Fibroblast of lung (primary cell): ENCODE measurements at regions not wholly inside any gene's neighbourhood (a gene's known extent, or its start where the extent isn't known, plus 50 kb on each side); places are given as distances from the start of the nearest gene placed in this dataset.
A peak's percentile ranks its signal among the peaks of the same experiment; 100 is the strongest.

Experiments
- DNase-seq, 2 donors: peaks; one replicate each; pipeline versions ENCODE4 v3.0.0 to v3.0.0-alpha.2; 2010; ENCODE audit warnings: low read depth in 2 of 2
- H2AFZ ChIP-seq: 2 replicates; pipeline ENCODE4 v1.5.1; 2012; ENCODE audit warnings: low read length, control low read depth, inconsistent platforms
- H3K27ac ChIP-seq: 2 replicates; pipeline ENCODE4 v1.5.1; 2011; ENCODE audit warnings: low read length, control low read depth; ENCODE audit not compliant: insufficient read depth
- H3K27me3 ChIP-seq: 2 replicates; pipeline ENCODE4 v1.5.1; 2011; ENCODE audit warnings: mild to moderate bottlenecking, low read length; ENCODE audit not compliant: control insufficient read depth, insufficient read depth
- H3K36me3 ChIP-seq: 2 replicates; pipeline ENCODE4 v1.5.1; 2011; ENCODE audit warnings: low read length; ENCODE audit not compliant: control insufficient read depth, insufficient read depth
- H3K4me1 ChIP-seq: 2 replicates; pipeline ENCODE4 v1.5.1; 2011; ENCODE audit warnings: low read length; ENCODE audit not compliant: control insufficient read depth, insufficient read depth; ENCODE audit errors: extremely low read depth
- H3K4me2 ChIP-seq: 2 replicates; pipeline ENCODE4 v1.5.1; 2011; ENCODE audit warnings: low read length, control low read depth; ENCODE audit not compliant: insufficient read depth; ENCODE audit errors: extremely low read depth
- H3K4me3 ChIP-seq, 4 experiments: fragments of 200-600 bp in 1 of 4; sonication (generic) in 1 of 4; replicated peaks in 1 of 4; 2 replicates each; pipeline ENCODE4 v1.5.1; 2011 to 2016; ENCODE audit warnings: low read length in 4 of 4, low read depth in 3 of 4, mild to moderate bottlenecking in 3 of 4, control low read depth in 2 of 4, inconsistent platforms in 1 of 4, mixed read lengths in 1 of 4; ENCODE audit not compliant: insufficient read depth in 1 of 4; ENCODE audit errors: control extremely low read depth in 1 of 4
- H3K79me2 ChIP-seq: 2 replicates; pipeline ENCODE4 v1.5.1; 2012; ENCODE audit warnings: mild to moderate bottlenecking, low read length, inconsistent platforms; ENCODE audit not compliant: control insufficient read depth, insufficient read depth
- H3K9ac ChIP-seq: 2 replicates; pipeline ENCODE4 v1.5.1; 2011; ENCODE audit warnings: mild to moderate bottlenecking, low read length, control low read depth; ENCODE audit not compliant: insufficient read depth
- H3K9me3 ChIP-seq: 2 replicates; pipeline ENCODE4 v1.5.1; 2012; ENCODE audit warnings: low read depth, low read length; ENCODE audit not compliant: control insufficient read depth, insufficient read depth
- H4K20me1 ChIP-seq: 2 replicates; pipeline ENCODE4 v1.5.1; 2011; ENCODE audit warnings: low read length; ENCODE audit not compliant: control insufficient read depth, insufficient read depth; ENCODE audit errors: extremely low read depth
- CTCF ChIP-seq, 2 donors: IDR thresholded peaks in 1 of 2; conservative IDR thresholded peaks in 1 of 2; 1 replicate in 1 of 2; 2 replicates in 1 of 2; pipeline ENCODE4 v1.5.1; 2011 to 2012; ENCODE audit warnings: low read length in 2 of 2, control low read depth in 1 of 2, inconsistent platforms in 1 of 2, low read depth in 1 of 2, mild to moderate bottlenecking in 1 of 2
- EZH2 ChIP-seq: IDR thresholded peaks from 2 replicates; pipeline ENCODE4 v1.5.1; 2012; ENCODE audit warnings: low read length, control low read depth, mild to moderate bottlenecking; ENCODE audit errors: missing control alignments

- DNase-seq: no peak
- H3K4me3 ChIP-seq: no peak overlapping the region
- no peak overlapping the region for H3K27ac ChIP-seq
- H3K27me3 ChIP-seq: no peaks in the 10 kb centered on the region
- H3K4me2 ChIP-seq: no peak overlapping the region
- no peak overlapping the region for H3K9ac ChIP-seq
- no peaks in the 10 kb centered on the region for H4K20me1 ChIP-seq
- no peaks in the 10 kb centered on the region for H3K79me2 ChIP-seq
- H3K4me1 ChIP-seq: no peaks in the 10 kb centered on the region
- no peaks in the 10 kb centered on the region for H3K36me3 ChIP-seq
- H2AFZ ChIP-seq: no peak overlapping the region
- TF ChIP-seq CTCF (conservative IDR thresholded peaks at IDR 0.05 in 1 of 2, IDR thresholded peaks at IDR 0.05 in 1 of 2; ENCODE audit: low read depth in 1 of 2, low read length in 2 of 2) (no peak), EZH2 (no peak)
- no peaks in the 10 kb centered on the region for H3K9me3 ChIP-seq
These were observed 677.9 kb upstream of the ADGRL3 start for GRCh38 chr4:60522265-60522664.

- Histone ChIP-seq H3K4me2 (no peak overlapping the region), H3K79me2 (no peaks in the 10 kb centered on the region), H3K36me3 (no peaks in the 10 kb centered on the region), H3K9ac (no peak overlapping the region), H3K27ac (no peak overlapping the region), H4K20me1 (no peaks in the 10 kb centered on the region), H3K27me3 (no peaks in the 10 kb centered on the region), H3K4me3 (no peak overlapping the region), H3K4me1 (no peaks in the 10 kb centered on the region), H2AFZ (no peak overlapping the region), H3K9me3 (no peaks in the 10 kb centered on the region)
- DNase-seq: no peak
- TF ChIP-seq EZH2: no peak
- TF ChIP-seq CTCF (conservative IDR thresholded peaks at IDR 0.05 in 1 of 2, IDR thresholded peaks at IDR 0.05 in 1 of 2; ENCODE audit: low read depth in 1 of 2, low read length in 2 of 2): no peak
These were observed 668.2 kb upstream of the ADGRL3 start for GRCh38 chr4:60531776-60532379.

- Histone ChIP-seq H4K20me1 (no peaks in the 10 kb centered on the region), H3K27me3 (no peaks in the 10 kb centered on the region), H3K4me2 (no peak overlapping the region), H3K4me1 (no peaks in the 10 kb centered on the region), H3K9me3 (no peaks in the 10 kb centered on the region), H3K36me3 (no peaks in the 10 kb centered on the region), H3K79me2 (no peaks in the 10 kb centered on the region), H3K4me3 (no peak overlapping the region), H3K27ac (no peak overlapping the region), H3K9ac (no peak overlapping the region), H2AFZ (no peak overlapping the region)
- DNase-seq: peak in 1 of 2 donors; percentile 0
- TF ChIP-seq CTCF (conservative IDR thresholded peaks at IDR 0.05 in 1 of 2, IDR thresholded peaks at IDR 0.05 in 1 of 2; ENCODE audit: low read depth in 1 of 2, low read length in 2 of 2) (no peak), EZH2 (no peak)
These were observed 655.1 kb upstream of the ADGRL3 start for GRCh38 chr4:60544981-60545380.
